Large intestine (tissue), 3 donors: ENCODE measurements at regions not wholly inside any gene's neighbourhood (a gene's known extent, or its start where the extent isn't known, plus 50 kb on each side); places are given as distances from the start of the nearest gene placed in this dataset.

Experiments used
- DNase-seq, 2 donors: peaks; one replicate each; pipeline versions ENCODE4 v3.0.0 to v3.0.0-alpha.2; 2013
- H3K27ac ChIP-seq: one replicate; pipeline ENCODE4 v1.5.1; 2013; ENCODE audit warnings: low read length
- H3K27me3 ChIP-seq: 2 replicates; pipeline ENCODE4 v1.6.1; 2013; ENCODE audit warnings: low read length; ENCODE audit not compliant: control insufficient read depth, insufficient read depth
- H3K36me3 ChIP-seq: 2 replicates; pipeline ENCODE4 v1.6.1; 2013; ENCODE audit warnings: low read length; ENCODE audit not compliant: control insufficient read depth, insufficient read depth
- H3K4me1 ChIP-seq: one replicate; pipeline ENCODE4 v1.6.1; 2013; ENCODE audit warnings: low read length; ENCODE audit not compliant: control insufficient read depth, insufficient read depth
- H3K4me3 ChIP-seq: one replicate; pipeline ENCODE4 v1.5.1; 2013; ENCODE audit warnings: low read length
- H3K9me3 ChIP-seq: one replicate; pipeline ENCODE4 v1.6.1; 2013; ENCODE audit warnings: mild to moderate bottlenecking, low read depth, low read length, moderate library complexity; ENCODE audit not compliant: control insufficient read depth
- WGBS: methylation state at CpG from one replicate; pipeline ENCODE4 v1.1.5; 2013; ENCODE audit warnings: low lambda C conversion rate; ENCODE audit not compliant: insufficient coverage; 5-methylcytosine and 5-hydroxymethylcytosine counted together

- no peaks in the 10 kb centered on the region for H3K9me3 ChIP-seq
- no peaks in the 10 kb centered on the region for H3K36me3 ChIP-seq
- H3K27ac ChIP-seq = no peak overlapping the region
- H3K4me3 ChIP-seq = no peak overlapping the region
- no peak for DNase-seq
- no peaks in the 10 kb centered on the region for H3K4me1 ChIP-seq
- 80% methylated on average over 3 of the region's 8 CpGs for WGBS
- H3K27me3 ChIP-seq = no peaks in the 10 kb centered on the region
Observed at GRCh38 chr1:14027099-14027498, 327.1 kb downstream of the PRDM2 start.

- WGBS = 0% methylated on average over 1 of the region's 3 CpGs
- H3K4me3 ChIP-seq = no peak overlapping the region
- H3K36me3 ChIP-seq = no peaks in the 10 kb centered on the region
- H3K9me3 ChIP-seq = no peaks in the 10 kb centered on the region
- DNase-seq = no peak
- no peak overlapping the region for H3K27ac ChIP-seq
- H3K27me3 ChIP-seq = no peaks in the 10 kb centered on the region
- no peaks in the 10 kb centered on the region for H3K4me1 ChIP-seq
Observed at GRCh38 chr1:14031461-14031860, 331.5 kb downstream of the PRDM2 start.

- Histone ChIP-seq H3K4me3 (no peak overlapping the region), H3K9me3 (no peaks in the 10 kb centered on the region), H3K27ac (no peak overlapping the region), H3K27me3 (no peaks in the 10 kb centered on the region), H3K4me1 (no peaks in the 10 kb centered on the region), H3K36me3 (no peaks in the 10 kb centered on the region)
- no peak for DNase-seq
- no CpG with 5 or more reads among the region's 5 CpGs for WGBS
Observed at GRCh38 chr1:14034506-14034905, 334.5 kb downstream of the PRDM2 start.

- Histone ChIP-seq H3K4me1 (no peaks in the 10 kb centered on the region), H3K27me3 (no peaks in the 10 kb centered on the region), H3K4me3 (no peak overlapping the region), H3K36me3 (no peaks in the 10 kb centered on the region), H3K27ac (no peak overlapping the region), H3K9me3 (no peaks in the 10 kb centered on the region)
- DNase-seq = no peak
- WGBS = no CpG with 5 or more reads among the region's 6 CpGs
Observed at GRCh38 chr1:14037101-14037847, 337.3 kb downstream of the PRDM2 start.

GRCh38 chr1:14039582-14040430, 339.8 kb downstream of the PRDM2 start:
- Histone ChIP-seq H3K4me3 (no peak overlapping the region), H3K27ac (no peak overlapping the region), H3K36me3 (no peaks in the 10 kb centered on the region), H3K27me3 (no peaks in the 10 kb centered on the region), H3K9me3 (no peaks in the 10 kb centered on the region), H3K4me1 (no peaks in the 10 kb centered on the region)
- DNase-seq = no peak
- WGBS = no CpG with 5 or more reads among the region's 11 CpGs

GRCh38 chr1:14049965-14050364, 350.0 kb downstream of the PRDM2 start:
- H3K4me1 ChIP-seq = no peaks in the 10 kb centered on the region
- no peak overlapping the region for H3K4me3 ChIP-seq
- DNase-seq = no peak
- no peaks in the 10 kb centered on the region for H3K27me3 ChIP-seq
- no peak overlapping the region for H3K27ac ChIP-seq
- no peaks in the 10 kb centered on the region for H3K36me3 ChIP-seq
- H3K9me3 ChIP-seq = no peaks in the 10 kb centered on the region
- no CpG with 5 or more reads among the region's 4 CpGs for WGBS

GRCh38 chr1:14055442-14056223, 355.6 kb downstream of the PRDM2 start:
- no CpG with 5 or more reads among the region's 4 CpGs for WGBS
- no peak for DNase-seq
- Histone ChIP-seq H3K4me3 (no peak overlapping the region), H3K27ac (no peak overlapping the region), H3K36me3 (no peaks in the 10 kb centered on the region), H3K9me3 (no peaks in the 10 kb centered on the region), H3K27me3 (no peaks in the 10 kb centered on the region), H3K4me1 (no peaks in the 10 kb centered on the region)

GRCh38 chr1:14057640-14058039, 357.7 kb downstream of the PRDM2 start:
- no peak for DNase-seq
- no peaks in the 10 kb centered on the region for H3K27me3 ChIP-seq
- H3K4me3 ChIP-seq = no peak overlapping the region
- no peaks in the 10 kb centered on the region for H3K36me3 ChIP-seq
- no CpG with 5 or more reads among the region's 3 CpGs for WGBS
- H3K27ac ChIP-seq = no peak overlapping the region
- H3K4me1 ChIP-seq = no peaks in the 10 kb centered on the region
- H3K9me3 ChIP-seq = no peaks in the 10 kb centered on the region

- Histone ChIP-seq H3K4me3 (no peak overlapping the region), H3K36me3 (no peaks in the 10 kb centered on the region), H3K4me1 (no peaks in the 10 kb centered on the region), H3K27ac (no peak overlapping the region), H3K27me3 (no peaks in the 10 kb centered on the region), H3K9me3 (no peaks in the 10 kb centered on the region)
- DNase-seq = no peak
- WGBS = no CpG with 5 or more reads among the region's 3 CpGs
Observed at GRCh38 chr1:14061204-14061603, 361.2 kb downstream of the PRDM2 start.

- no peaks in the 10 kb centered on the region for H3K27me3 ChIP-seq
- no peaks in the 10 kb centered on the region for H3K4me1 ChIP-seq
- WGBS = 93% methylated on average over 2 of the region's 5 CpGs
- no peak overlapping the region for H3K4me3 ChIP-seq
- no peak overlapping the region for H3K27ac ChIP-seq
- no peaks in the 10 kb centered on the region for H3K9me3 ChIP-seq
- no peaks in the 10 kb centered on the region for H3K36me3 ChIP-seq
- DNase-seq = no peak
Observed at GRCh38 chr1:14061722-14062121, 361.7 kb downstream of the PRDM2 start.
